HepG2 (cell line): ENCODE measurements at regions not wholly inside any gene's neighbourhood (a gene's known extent, or its start where the extent isn't known, plus 50 kb on each side); places are given as distances from the start of the nearest gene placed in this dataset.

ENCODE experiments used
- ARID4A ChIP-seq: sonication (generic); formaldehyde crosslinking; IDR thresholded peaks from 2 replicates; pipeline ENCODE4 v1.5.0; 2020; ENCODE audit warnings: mild to moderate bottlenecking, missing genetic modification reagents, borderline replicate concordance
- ATF7 ChIP-seq, 2 experiments: fragments of 450-650 bp in 1 of 2; sonication (generic) in 1 of 2; formaldehyde crosslinking in 1 of 2; IDR thresholded peaks; 2 replicates each; pipeline versions ENCODE4 v1.4.0 to v1.6.1; 2016 to 2020; ENCODE audit warnings: antibody characterized with exemption in 1 of 2, mild to moderate bottlenecking in 1 of 2, missing genetic modification reagents in 1 of 2
- CEBPG ChIP-seq: IDR thresholded peaks from 2 replicates; pipeline ENCODE4 v1.6.1; 2016
- ELK4 ChIP-seq: sonication (generic); formaldehyde crosslinking; IDR thresholded peaks from 2 replicates; pipeline ENCODE4 v1.9.0; 2021; ENCODE audit warnings: missing genetic modification reagents, borderline replicate concordance
- FOXO4 ChIP-seq: sonication (generic); formaldehyde crosslinking; conservative IDR thresholded peaks from 2 replicates; pipeline ENCODE4 v1.8.1; 2023; ENCODE audit warnings: missing genetic modification reagents
- IKZF5 ChIP-seq: IDR thresholded peaks from 2 replicates; pipeline ENCODE4 v1.6.1; 2018; ENCODE audit warnings: missing genetic modification reagents, mild to moderate bottlenecking, missing compliant biosample characterization
- NCOA5 ChIP-seq: sonication (generic); formaldehyde crosslinking; IDR thresholded peaks from 2 replicates; pipeline ENCODE4 v1.4.0; 2020; ENCODE audit warnings: missing genetic modification reagents
- RNF219 ChIP-seq: sonication (generic); formaldehyde crosslinking; IDR thresholded peaks from 2 replicates; pipeline ENCODE4 v1.5.0; 2020; ENCODE audit warnings: mild to moderate bottlenecking, missing genetic modification reagents
- SMAD3 ChIP-seq: sonication (generic); formaldehyde crosslinking; IDR thresholded peaks from 2 replicates; pipeline ENCODE4 v1.4.0; 2020; ENCODE audit warnings: missing genetic modification reagents
- SOX13 ChIP-seq, 3 experiments: fragments of 450-650 bp in 1 of 3; sonication (generic) in 1 of 3; formaldehyde crosslinking in 1 of 3; IDR thresholded peaks in 2 of 3; conservative IDR thresholded peaks in 1 of 3; 2 replicates each; pipeline versions ENCODE4 v1.5.0 to v1.6.1; 2016 to 2020; ENCODE audit warnings: antibody characterized with exemption in 1 of 3, mild to moderate bottlenecking in 1 of 3, missing compliant biosample characterization in 1 of 3, missing genetic modification reagents in 1 of 3, moderate library complexity in 1 of 3
- ZBTB25 ChIP-seq: IDR thresholded peaks from 2 replicates; pipeline ENCODE4 v1.6.1; 2018; ENCODE audit warnings: missing genetic modification reagents
- ZNF230 ChIP-seq: sonication (generic); formaldehyde crosslinking; IDR thresholded peaks from 2 replicates; pipeline ENCODE4 v1.4.0; 2020; ENCODE audit warnings: mild to moderate bottlenecking, missing genetic modification reagents
- ZNF256 ChIP-seq: sonication (generic); formaldehyde crosslinking; conservative IDR thresholded peaks from 2 replicates; pipeline ENCODE4 v1.4.0; 2020; ENCODE audit warnings: missing genetic modification reagents
- ZNF337 ChIP-seq: sonication (generic); formaldehyde crosslinking; IDR thresholded peaks from 2 replicates; pipeline ENCODE4 v1.5.1; 2020; ENCODE audit warnings: missing genetic modification reagents, low read depth, mild to moderate bottlenecking, borderline replicate concordance
- ZNF598 ChIP-seq: sonication (generic); formaldehyde crosslinking; IDR thresholded peaks from 2 replicates; pipeline ENCODE4 v1.5.1; 2020; ENCODE audit warnings: mild to moderate bottlenecking, missing genetic modification reagents, borderline replicate concordance

- TF ChIP-seq ARID4A (CRISPR knock-in tag) (no peak; the same call in 1 of the 2 replicates), RNF219 (CRISPR knock-in tag) (no peak), ZNF598 (CRISPR knock-in tag) (no peak), NCOA5 (CRISPR knock-in tag) (no peak), CEBPG (peak; percentile 63), ELK4 (CRISPR knock-in tag) (no peak), IKZF5 (peak; percentile 81), FOXO4 (CRISPR knock-in tag) (no peak), ZBTB25 (CRISPR knock-in tag) (no peak; the same call in 1 of the 2 replicates), ZNF337 (CRISPR knock-in tag) (no peak), SMAD3 (CRISPR knock-in tag) (0 out of 2 replicates have a peak, but pooled peaks have one; percentile 53), ZNF256 (CRISPR knock-in tag) (no peak), ZNF230 (CRISPR knock-in tag) (no peak), SOX13 (IDR thresholded peaks at IDR 0.05) (no peak), SOX13 (CRISPR knock-in tag; conservative IDR thresholded peaks at IDR 0.05 in 1 of 2, IDR thresholded peaks at IDR 0.05 in 1 of 2) (peak in 1 of 2 experiments; percentile 78; a peak in 2 of 4 replicates), ATF7 (IDR thresholded peaks at IDR 0.05) (0 out of 2 replicates have a peak, but pooled peaks have one; percentile 13), ATF7 (CRISPR knock-in tag; IDR thresholded peaks at IDR 0.05) (no peak)
These were observed 508.7 kb downstream of the KCNJ2 start (continued) for GRCh38 chr17:70677783-70678647.
